Prostate gland (tissue), 2 donors: ENCODE measurements at regions not wholly inside any gene's neighbourhood (a gene's known extent, or its start where the extent isn't known, plus 50 kb on each side); places are given as distances from the start of the nearest gene placed in this dataset.

Source experiments
- CTCF ChIP-seq, 4 experiments: fragments of 200-600 bp in 2 of 4; fragments of 450-650 bp in 2 of 4; sonication (generic) in 2 of 4; IDR thresholded peaks; 1 replicate in 3 of 4; 2 replicates in 1 of 4; pipeline ENCODE4 v1.5.1; 2016 to 2019; ENCODE audit warnings: antibody characterized with exemption in 4 of 4, mild to moderate bottlenecking in 2 of 4, moderate library complexity in 2 of 4
- POLR2A ChIP-seq: fragments of 450-650 bp; IDR thresholded peaks from one replicate; pipeline ENCODE4 v1.6.1; 2016; ENCODE audit warnings: antibody characterized with exemption, mild to moderate bottlenecking
- POLR2AphosphoS5 ChIP-seq: sonication (generic); formaldehyde crosslinking; IDR thresholded peaks from one replicate; pipeline ENCODE4 v1.6.1; 2017; ENCODE audit warnings: antibody characterized with exemption

DNA sequence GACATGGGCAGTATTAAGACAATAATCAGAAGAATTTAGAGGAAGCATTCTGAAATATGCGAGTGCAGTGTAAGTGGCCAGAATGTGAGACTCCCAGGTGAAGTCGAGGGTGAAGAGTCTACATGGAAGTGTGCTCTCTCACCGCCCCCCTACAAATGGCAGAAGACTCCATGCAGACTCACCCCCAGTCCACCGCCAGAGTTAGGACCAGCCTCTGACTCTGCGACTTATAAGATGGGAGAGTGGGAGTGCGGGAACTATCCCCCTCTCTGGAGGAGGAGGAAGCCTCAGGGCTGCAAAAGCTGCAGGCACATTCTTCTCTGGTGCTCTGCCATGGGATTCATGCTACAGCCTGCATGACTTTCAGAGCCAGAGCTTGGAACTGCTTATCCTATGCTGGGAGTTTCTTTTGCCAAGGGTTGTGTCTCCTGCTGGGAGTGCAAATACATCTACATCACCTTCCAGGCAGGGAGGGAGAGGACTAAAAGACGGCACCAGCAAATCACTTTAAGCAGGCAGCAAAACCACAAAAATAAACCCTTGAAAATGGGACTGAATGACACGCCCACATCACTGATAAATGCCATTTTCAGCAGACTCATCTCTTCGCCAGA is 206.7 kb upstream of the SULF2 start:
- TF ChIP-seq CTCF (IDR thresholded peaks at IDR 0.05) (no peak), POLR2A (no peak), POLR2AphosphoS5 (no peak)
